ENCODE measurements at regions not wholly inside any gene's neighbourhood (a gene's known extent, or its start where the extent isn't known, plus 50 kb on each side); places are given as distances from the start of the nearest gene placed in this dataset.
A peak's percentile ranks its signal among the peaks of the same experiment; 100 is the strongest.

DNA sequence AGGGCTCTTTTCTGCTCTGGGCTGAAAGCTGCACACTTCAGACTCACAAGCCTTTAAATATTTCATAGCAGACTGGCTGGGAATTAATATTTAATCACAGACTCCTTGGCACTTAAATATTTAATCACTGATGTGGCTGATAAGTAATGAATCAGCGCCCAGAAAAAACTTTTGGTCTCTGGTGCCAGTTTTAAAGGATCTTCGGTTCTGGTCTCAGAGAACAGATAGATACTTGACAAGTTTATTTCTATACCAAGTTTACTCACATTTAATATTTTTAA lies 201.2 kb downstream of the MYCN start:
- no peak for DNase-seq (ENCODE audit: low read depth)

DNA sequence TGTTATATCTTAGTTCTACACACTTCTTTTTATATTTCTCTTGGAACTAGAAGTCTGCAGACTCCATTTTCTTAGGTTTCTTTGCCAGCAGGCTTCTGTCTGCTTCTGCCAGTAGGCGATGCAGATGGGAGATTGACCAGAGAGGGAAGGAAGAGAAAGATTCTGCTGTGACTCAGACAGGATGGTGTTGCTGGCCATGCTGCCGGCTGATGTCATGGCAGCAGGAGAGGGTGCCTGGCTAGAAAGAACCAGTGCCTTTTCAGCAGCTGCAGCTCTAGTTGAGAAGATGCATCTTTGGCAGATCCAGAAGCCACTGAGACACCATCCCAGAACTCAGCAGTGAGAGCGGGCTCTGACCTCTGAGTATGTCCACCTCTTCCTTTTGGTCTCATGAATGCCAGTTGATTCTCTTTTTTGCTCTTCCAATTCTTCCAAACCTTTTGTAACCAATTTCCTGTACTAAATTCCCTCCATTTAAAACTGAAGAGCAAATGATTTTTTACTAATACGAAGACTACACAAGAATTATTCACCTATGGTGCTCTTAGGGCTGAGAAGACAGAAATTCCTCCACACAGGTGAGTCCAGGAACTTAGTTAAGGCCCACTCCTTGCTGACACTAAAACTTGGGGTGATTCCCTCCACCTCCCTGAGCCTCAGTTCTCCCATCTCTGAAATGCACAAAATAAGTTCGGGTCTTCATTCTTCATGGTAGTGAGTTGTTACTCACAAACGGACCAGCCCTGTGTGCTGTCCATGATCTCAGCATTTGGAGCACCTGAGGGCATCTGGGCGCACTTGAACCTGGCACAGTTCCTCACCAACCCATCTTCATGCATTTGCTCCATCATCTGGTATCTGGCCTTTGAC lies 200.7 kb downstream of the MYCN start:
- DNase-seq (ENCODE audit: low read depth) = peak; percentile 25

DNA sequence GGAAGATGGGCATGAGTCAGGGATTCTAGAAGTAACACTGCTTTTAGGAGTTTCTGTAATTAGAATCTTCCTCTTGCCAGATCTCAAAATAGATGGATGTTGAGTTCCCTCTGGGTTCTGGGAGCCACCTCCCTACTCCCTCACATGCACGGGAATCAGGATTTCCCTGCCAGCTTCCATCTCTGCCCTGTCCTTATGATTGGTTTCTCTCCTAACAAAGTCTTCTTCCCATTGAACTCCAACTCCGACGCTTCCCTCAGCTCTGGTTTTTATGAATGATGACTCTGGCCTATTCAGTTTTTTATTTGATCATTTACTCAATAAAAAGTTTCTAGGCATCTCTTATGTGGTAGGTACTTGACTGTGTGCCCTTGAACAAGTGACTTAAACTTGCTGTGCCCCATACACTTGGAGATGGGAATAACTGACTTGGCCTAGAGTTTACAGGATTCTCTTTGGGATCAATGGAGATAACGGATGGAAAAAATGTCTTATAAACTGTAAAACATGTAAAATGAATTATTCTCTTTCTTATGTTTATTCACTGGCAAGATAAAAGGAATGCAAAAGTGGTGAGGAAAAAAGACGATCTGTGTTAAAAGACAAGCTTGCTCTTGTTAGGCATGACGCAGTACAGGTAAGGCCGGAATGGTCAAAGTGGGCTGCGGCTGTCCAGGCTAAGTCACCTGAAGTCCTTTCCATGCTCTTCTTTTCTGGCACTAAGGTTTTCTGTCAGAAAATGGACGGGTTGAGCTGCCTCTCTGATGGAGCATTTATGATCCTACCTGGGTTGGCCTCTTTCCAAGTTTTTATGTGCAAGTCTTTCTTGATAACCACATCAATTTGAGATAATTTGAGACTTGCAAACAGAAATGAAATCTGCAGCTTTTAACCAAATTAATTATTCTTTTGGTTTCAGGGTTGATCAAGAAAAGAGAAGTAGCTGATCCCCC lies 199.6 kb downstream of the MYCN start:
- DNase-seq (ENCODE audit: low read depth) = no peak

- no peak for DNase-seq (ENCODE audit: low read depth)
Observed at GRCh38 chr2:16138811-16139662, 198.7 kb downstream of the MYCN start.

- DNase-seq (ENCODE audit: low read depth) = no peak
Observed at GRCh38 chr2:16137080-16137755, 196.9 kb downstream of the MYCN start.

GRCh38 chr2:16136461-16137035 lies 196.2 kb downstream of the MYCN start:
- no peak for DNase-seq (ENCODE audit: low read depth)

GRCh38 chr2:16135913-16136310 lies 195.6 kb downstream of the MYCN start:
- no peak for DNase-seq (ENCODE audit: low read depth)

DNA sequence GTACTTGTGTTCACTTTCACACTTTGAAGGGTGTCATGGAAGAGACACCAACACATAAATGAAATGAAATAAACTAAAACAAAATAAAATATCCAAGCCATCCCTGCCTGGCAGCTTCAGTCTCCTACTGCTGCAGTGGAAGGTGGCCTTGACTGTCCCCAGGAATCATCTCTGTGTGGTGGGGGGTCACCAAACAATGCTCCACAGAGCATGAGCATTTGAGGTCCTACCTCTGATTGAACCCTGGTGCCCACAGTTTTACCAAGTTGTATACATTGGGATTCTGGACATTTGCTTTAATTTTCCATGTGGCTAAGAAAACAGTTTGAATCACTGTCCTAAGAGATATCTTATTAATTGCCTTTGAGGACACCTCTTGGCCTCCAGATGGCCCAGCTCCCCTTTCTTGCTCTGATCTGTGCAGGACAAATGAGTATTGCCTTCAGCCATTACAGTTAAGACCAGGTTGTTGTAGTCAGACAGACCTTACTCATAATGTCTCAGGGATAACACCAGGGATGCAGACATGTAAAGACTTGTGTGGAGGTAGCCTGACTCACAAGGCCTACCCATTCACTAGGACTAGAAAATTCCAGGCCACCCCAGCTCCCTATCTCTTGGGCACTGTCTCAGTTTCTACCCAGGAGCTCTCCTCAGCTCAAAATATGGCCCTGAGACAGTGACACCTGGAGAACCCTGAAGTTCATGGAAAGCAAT lies 195.0 kb downstream of the MYCN start:
- no peak for DNase-seq (ENCODE audit: low read depth)

DNA sequence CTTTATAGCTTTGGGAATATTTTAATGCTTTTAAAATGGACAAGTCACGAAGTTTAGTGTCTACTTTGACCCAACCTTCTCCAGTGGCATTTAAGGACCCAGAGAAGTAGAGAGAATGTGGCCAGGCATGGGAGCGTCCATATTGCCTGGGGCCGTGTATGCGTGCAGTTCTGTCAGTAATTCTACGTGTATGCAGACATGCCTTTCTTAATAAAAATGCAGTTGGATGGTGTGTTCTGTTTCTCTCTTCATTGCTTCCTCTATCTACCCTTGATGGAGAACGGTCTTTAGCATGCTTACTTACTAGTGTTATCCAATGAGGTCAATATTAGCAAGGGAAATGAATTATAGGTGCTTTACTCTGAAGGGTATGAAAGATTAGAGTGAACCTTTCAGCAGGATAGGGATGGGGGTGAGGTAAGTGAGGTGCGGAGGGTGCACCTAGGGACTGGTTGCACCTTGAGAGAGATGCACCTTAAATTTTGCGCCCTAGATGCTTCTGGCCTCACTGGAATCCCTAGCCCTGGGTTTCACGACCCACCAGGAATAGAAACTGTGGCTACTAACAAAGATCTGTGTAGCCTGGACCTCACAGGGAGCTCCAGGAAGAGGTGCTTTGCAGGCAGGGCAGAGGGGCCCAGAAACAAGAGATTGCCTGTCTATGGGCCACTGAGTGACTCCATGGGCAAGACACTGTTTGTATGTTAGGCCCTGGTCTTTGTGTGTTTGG lies 194.3 kb downstream of the MYCN start:
- DNase-seq (ENCODE audit: low read depth) = no peak

GRCh38 chr2:16130906-16131400 lies 190.6 kb downstream of the MYCN start:
- no peak for DNase-seq (ENCODE audit: low read depth)

DNA sequence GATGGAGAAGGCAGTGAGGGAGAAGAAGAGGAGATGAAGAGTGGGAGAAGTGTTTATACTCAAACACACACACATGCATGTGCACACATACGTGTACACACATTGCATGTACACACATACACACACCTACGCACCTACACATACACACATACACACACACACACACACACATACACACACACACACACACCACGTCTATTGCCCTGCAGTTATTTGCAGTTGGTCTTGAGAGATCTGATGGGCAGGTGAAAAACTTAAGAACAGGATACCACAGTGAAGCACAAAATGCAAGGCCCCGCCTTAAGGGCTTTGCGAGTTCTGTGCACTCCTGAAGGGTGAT lies 190.2 kb downstream of the MYCN start:
- no peak for DNase-seq (ENCODE audit: low read depth)

DNA sequence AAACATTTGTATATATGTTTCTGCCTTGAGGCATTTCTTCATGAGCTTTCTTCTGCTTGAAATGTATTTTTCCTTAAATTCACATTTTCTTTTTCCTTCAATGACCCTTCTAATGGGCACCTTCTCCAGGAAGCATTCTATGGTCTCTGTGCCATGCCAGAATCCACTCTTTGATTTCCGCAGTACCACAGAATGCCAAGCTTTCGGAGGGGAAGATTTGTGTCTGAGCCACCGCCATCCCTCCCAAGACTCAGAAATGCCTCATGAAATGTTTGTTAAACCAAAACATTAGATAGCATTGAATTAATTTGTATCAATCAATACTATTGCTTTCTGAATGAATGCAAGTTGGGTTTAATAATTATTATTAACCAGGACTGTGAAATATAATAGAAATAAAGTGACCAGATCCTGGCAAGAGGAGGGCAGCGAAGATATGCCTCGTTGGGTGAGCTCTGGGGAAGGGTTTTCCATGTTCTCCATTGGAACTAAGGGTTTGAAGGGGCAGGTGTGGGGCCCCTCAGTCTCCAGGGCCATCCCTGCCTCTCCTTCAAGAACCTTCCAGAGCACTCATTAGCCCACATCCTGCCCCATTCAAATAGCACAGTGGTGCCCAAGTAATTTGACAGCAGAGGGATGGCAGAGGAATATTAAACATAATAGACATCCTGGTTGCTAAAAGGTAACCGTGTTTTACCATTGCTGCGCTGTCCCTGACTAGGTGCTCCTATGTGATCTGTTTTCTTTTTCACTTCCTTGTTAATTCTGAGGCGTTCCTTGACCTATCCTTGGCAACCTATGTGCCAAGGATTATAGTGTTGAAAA lies 189.6 kb downstream of the MYCN start:
- no peak for DNase-seq (ENCODE audit: low read depth)

GRCh38 chr2:16128746-16129610 lies 188.6 kb downstream of the MYCN start:
- DNase-seq (ENCODE audit: low read depth) = no peak

DNA sequence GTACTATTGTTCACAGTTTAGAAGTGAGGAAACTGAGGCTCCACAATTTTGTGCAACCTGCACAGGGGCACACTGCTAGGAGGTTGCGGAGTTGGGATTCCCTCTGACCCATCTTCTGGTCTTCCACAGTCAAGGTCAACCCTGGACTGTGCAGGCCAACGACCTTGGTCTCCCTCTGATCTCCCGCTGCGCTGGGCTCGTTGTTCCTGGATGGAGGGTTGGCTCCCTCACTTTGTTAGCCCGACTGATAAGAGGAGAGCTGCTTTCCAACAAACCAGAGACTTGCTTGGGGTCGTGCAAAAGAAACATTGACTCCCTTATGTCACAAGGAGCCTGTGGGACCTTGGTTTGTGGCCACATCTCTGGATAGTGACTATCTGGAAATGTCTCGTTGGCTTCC lies 187.6 kb downstream of the MYCN start:
- DNase-seq (ENCODE audit: low read depth) = no peak

- no peak for DNase-seq (ENCODE audit: low read depth)
Observed at GRCh38 chr2:16127276-16127940, 187.1 kb downstream of the MYCN start.

GRCh38 chr2:16126517-16127275 lies 186.3 kb downstream of the MYCN start:
- DNase-seq (ENCODE audit: low read depth) = peak; percentile 47
